Liver (tissue), 8 donors: ENCODE measurements at regions not wholly inside any gene's neighbourhood (a gene's known extent, or its start where the extent isn't known, plus 50 kb on each side); places are given as distances from the start of the nearest gene placed in this dataset.

ENCODE experiments used
- DNase-seq: peaks from one replicate; pipeline ENCODE4 v3.0.0-alpha.2; 2017; ENCODE audit warnings: low spot score
- H3K27ac ChIP-seq, 2 donors: one replicate each; pipeline ENCODE4 v1.7.0; 2013; ENCODE audit warnings: inconsistent platforms in 2 of 2, low read length in 2 of 2, control low read depth in 1 of 2, low read depth in 1 of 2, mild to moderate bottlenecking in 1 of 2
- H3K27me3 ChIP-seq, 4 donors: one replicate each; pipeline versions ENCODE4 v1.6.1 to v1.7.0; 2013; ENCODE audit warnings: low read length in 3 of 4, inconsistent platforms in 1 of 4, mild to moderate bottlenecking in 1 of 4, moderate library complexity in 1 of 4; ENCODE audit not compliant: control insufficient read depth in 4 of 4, insufficient read depth in 4 of 4
- H3K36me3 ChIP-seq, 4 donors: one replicate each; pipeline versions ENCODE4 v1.6.1 to v1.7.0; 2013; ENCODE audit warnings: low read length in 3 of 4, mild to moderate bottlenecking in 3 of 4, low read depth in 1 of 4, moderate library complexity in 1 of 4; ENCODE audit not compliant: control insufficient read depth in 4 of 4, insufficient read depth in 3 of 4
- H3K4me1 ChIP-seq, 4 donors: one replicate each; pipeline versions ENCODE4 v1.6.1 to v1.7.0; 2013; ENCODE audit warnings: low read length in 3 of 4, mild to moderate bottlenecking in 3 of 4, moderate library complexity in 1 of 4; ENCODE audit not compliant: control insufficient read depth in 4 of 4, insufficient read depth in 4 of 4
- H3K4me3 ChIP-seq, 3 donors: one replicate each; pipeline versions ENCODE4 v1.6.1 to v1.7.0; 2013; ENCODE audit warnings: low read length in 3 of 3, control low read depth in 1 of 3, low read depth in 1 of 3, mild to moderate bottlenecking in 1 of 3
- H3K9ac ChIP-seq, 2 donors: one replicate each; pipeline ENCODE4 v1.7.0; 2013; ENCODE audit warnings: low read length in 2 of 2, mild to moderate bottlenecking in 2 of 2, moderate library complexity in 2 of 2, control low read depth in 1 of 2, low read depth in 1 of 2
- H3K9me3 ChIP-seq, 4 donors: one replicate each; pipeline versions ENCODE4 v1.6.1 to v1.7.0; 2013; ENCODE audit warnings: low read length in 3 of 4; ENCODE audit not compliant: control insufficient read depth in 4 of 4
- ATF3 ChIP-seq: IDR thresholded peaks from 2 replicates; pipeline ENCODE4 v1.6.1; 2016; ENCODE audit warnings: antibody characterized with exemption
- CTCF ChIP-seq: fragments of 150-350 bp; IDR thresholded peaks from 2 replicates; pipeline ENCODE4 v1.5.1; 2017; ENCODE audit warnings: improper control_type of control experiment, low read depth, low read length; ENCODE audit not compliant: missing input control
- EGR1 ChIP-seq, 2 donors: IDR thresholded peaks; 2 replicates each; pipeline ENCODE4 v1.6.1; 2016 to 2018; ENCODE audit warnings: antibody characterized with exemption in 2 of 2, low read depth in 2 of 2
- FOXA1 ChIP-seq: IDR thresholded peaks from 2 replicates; pipeline ENCODE4 v1.6.1; 2016; ENCODE audit warnings: antibody characterized with exemption
- FOXA2 ChIP-seq: IDR thresholded peaks from 2 replicates; pipeline ENCODE4 v1.6.1; 2016; ENCODE audit warnings: antibody characterized with exemption
- GABPA ChIP-seq, 2 donors: IDR thresholded peaks in 1 of 2; conservative IDR thresholded peaks in 1 of 2; 2 replicates each; pipeline ENCODE4 v1.6.1; 2016; ENCODE audit warnings: antibody characterized with exemption in 2 of 2, mild to moderate bottlenecking in 1 of 2, moderate library complexity in 1 of 2
- HNF4A ChIP-seq, 2 donors: conservative IDR thresholded peaks; 2 replicates each; pipeline ENCODE4 v1.6.1; 2016; ENCODE audit warnings: antibody characterized with exemption in 2 of 2, mild to moderate bottlenecking in 2 of 2
- JUND ChIP-seq, 2 donors: IDR thresholded peaks; 2 replicates each; pipeline ENCODE4 v1.6.1; 2016; ENCODE audit warnings: antibody characterized with exemption in 2 of 2
- MAX ChIP-seq: IDR thresholded peaks from 2 replicates; pipeline ENCODE4 v1.6.1; 2016; ENCODE audit warnings: antibody characterized with exemption
- NR2F2 ChIP-seq: IDR thresholded peaks from 2 replicates; pipeline ENCODE4 v1.6.1; 2016; ENCODE audit warnings: antibody characterized with exemption
- RAD21 ChIP-seq, 2 donors: IDR thresholded peaks; 2 replicates each; pipeline ENCODE4 v1.6.1; 2016; ENCODE audit warnings: antibody characterized with exemption in 2 of 2, mild to moderate bottlenecking in 2 of 2
- REST ChIP-seq: IDR thresholded peaks from 2 replicates; pipeline ENCODE4 v1.6.1; 2016; ENCODE audit warnings: antibody characterized with exemption, mild to moderate bottlenecking
- RXRA ChIP-seq, 2 donors: IDR thresholded peaks; 2 replicates each; pipeline ENCODE4 v1.6.1; 2017 to 2018; ENCODE audit warnings: antibody characterized with exemption in 2 of 2, mild to moderate bottlenecking in 1 of 2
- SP1 ChIP-seq: IDR thresholded peaks from 2 replicates; pipeline ENCODE4 v1.6.1; 2018; ENCODE audit warnings: antibody characterized with exemption, mild to moderate bottlenecking
- TAF1 ChIP-seq: conservative IDR thresholded peaks from 2 replicates; pipeline ENCODE4 v1.6.1; 2016; ENCODE audit warnings: antibody characterized with exemption, mild to moderate bottlenecking
- YY1 ChIP-seq: IDR thresholded peaks from 2 replicates; pipeline ENCODE4 v1.6.1; 2016; ENCODE audit warnings: antibody characterized with exemption, mild to moderate bottlenecking
- ZBTB33 ChIP-seq: IDR thresholded peaks from 2 replicates; pipeline ENCODE4 v1.6.1; 2016; ENCODE audit warnings: antibody characterized with exemption
- WGBS: extraction: QIAGEN DNeasy Blood & Tissue Kit; methylation state at CpG from one replicate; pipeline ENCODE4 v1.1.7; 2013; 5-methylcytosine and 5-hydroxymethylcytosine counted together
- donor health status: healthy.
- donor health status: healthy.
- donor health status: healthy.
- donor health status: healthy.
- donor health status: healthy.

- no peaks in the 10 kb centered on the region for H3K4me1 ChIP-seq
- no peak overlapping the region for H3K4me3 ChIP-seq
- no peak for TF ChIP-seq RAD21 (IDR thresholded peaks at IDR 0.05)
- TF ChIP-seq MAX, result no peak
- TF ChIP-seq HNF4A (conservative IDR thresholded peaks at IDR 0.05), result no peak
- no peak for TF ChIP-seq FOXA1
- TF ChIP-seq EGR1 (IDR thresholded peaks at IDR 0.05; ENCODE audit: low read depth in 2 of 2), result no peak
- TF ChIP-seq RXRA (IDR thresholded peaks at IDR 0.05), result no peak
- TF ChIP-seq REST, result no peak
- no peak for TF ChIP-seq JUND (IDR thresholded peaks at IDR 0.05)
- H3K27me3 ChIP-seq, result no peaks in the 10 kb centered on the region
- no peaks in the 10 kb centered on the region for H3K9me3 ChIP-seq
- no peak overlapping the region for H3K27ac ChIP-seq
- no peak for DNase-seq
- H3K36me3 ChIP-seq, result no peaks in the 10 kb centered on the region
- no peak overlapping the region for H3K9ac ChIP-seq
Observed at GRCh38 chr20:59428006-59428405, 127.6 kb downstream of the EDN3 start.

- TF ChIP-seq RXRA (IDR thresholded peaks at IDR 0.05), result no peak
- TF ChIP-seq MAX, result no peak
- no peak for TF ChIP-seq HNF4A (conservative IDR thresholded peaks at IDR 0.05)
- TF ChIP-seq TAF1, result no peak
- no peak for TF ChIP-seq FOXA2
- no peak for TF ChIP-seq JUND (IDR thresholded peaks at IDR 0.05)
- no peak for TF ChIP-seq YY1
- no peak for TF ChIP-seq SP1
- TF ChIP-seq CTCF, result no peak
- no peak for TF ChIP-seq GABPA (IDR thresholded peaks at IDR 0.05 in 1 of 2, conservative IDR thresholded peaks at IDR 0.05 in 1 of 2)
- no peak for TF ChIP-seq ZBTB33
- no peak for TF ChIP-seq ATF3
- no peak for TF ChIP-seq REST
- no peak for TF ChIP-seq NR2F2
- TF ChIP-seq EGR1 (IDR thresholded peaks at IDR 0.05; ENCODE audit: low read depth in 2 of 2), result no peak
- no peak for TF ChIP-seq RAD21 (IDR thresholded peaks at IDR 0.05)
- TF ChIP-seq FOXA1, result no peak
- no peaks in the 10 kb centered on the region for H3K9me3 ChIP-seq
- H3K9ac ChIP-seq, result no peak overlapping the region
- no peak for DNase-seq
- H3K4me1 ChIP-seq, result no peaks in the 10 kb centered on the region
- H3K27ac ChIP-seq, result no peak overlapping the region
- H3K36me3 ChIP-seq, result no peaks in the 10 kb centered on the region
- no peak overlapping the region for H3K4me3 ChIP-seq
- 83% methylated on average over 13 of the region's 13 CpGs for WGBS
- peaks cover 0 to 3% (median 0%) of the 10 kb centered on the region in 4 donors for H3K27me3 ChIP-seq
Observed at GRCh38 chr20:59428441-59429205, 128.2 kb downstream of the EDN3 start.
